Keratinocyte (primary cell): ENCODE measurements at regions not wholly inside any gene's neighbourhood (a gene's known extent, or its start where the extent isn't known, plus 50 kb on each side); places are given as distances from the start of the nearest gene placed in this dataset.

Experiments
- CTCF ChIP-seq, 3 experiments: IDR thresholded peaks in 1 of 3; conservative IDR thresholded peaks in 1 of 3; optimal IDR thresholded peaks in 1 of 3; 2 replicates in 2 of 3; 3 replicates in 1 of 3; pipeline versions ENCODE3 to v1.5.1; 2011; ENCODE audit warnings: low read length in 3 of 3, mild to moderate bottlenecking in 3 of 3, moderate library complexity in 2 of 3, control low read depth in 1 of 3, inconsistent platforms in 1 of 3; ENCODE audit not compliant: insufficient read depth in 2 of 3; ENCODE audit errors: extremely low read depth in 1 of 3
- EZH2 ChIP-seq: IDR thresholded peaks from one replicate; pipeline ENCODE4 v1.6.1; 2012; ENCODE audit warnings: inconsistent platforms, mild to moderate bottlenecking, low read length, moderate library complexity

GRCh38 chr7:46115410-46115809 lies 194.3 kb upstream of the IGFBP3 start:
- no peak for TF ChIP-seq CTCF (optimal IDR thresholded peaks at IDR 0.05 in 1 of 3, IDR thresholded peaks at IDR 0.05 in 1 of 3, conservative IDR thresholded peaks at IDR 0.05 in 1 of 3; ENCODE audit: extremely low read depth in 1 of 3, insufficient read depth in 2 of 3, low read length in 3 of 3)
- no peak for TF ChIP-seq EZH2
